Natural killer cell treated with Interleukin-12 subunit alpha and Interleukin-12 subunit beta and Interleukin-15 and Interleukin-18, amount 100 ng/mL, for 72 hours (primary cell): ENCODE measurements at regions not wholly inside any gene's neighbourhood (a gene's known extent, or its start where the extent isn't known, plus 50 kb on each side); places are given as distances from the start of the nearest gene placed in this dataset.

Experiments used
- ATAC-seq, 2 donors: fragments of 150-1000 bp; cut with Tn5 transposase in 1 of 2; sonication (Bioruptor Pico), chemical (Tn5 transposase) in 1 of 2; 2 replicates each; pipeline ENCODE4 v1.10.0; 2021
- DNase-seq: peaks from one replicate; pipeline ENCODE4 v3.0.0; 2022; ENCODE audit warnings: low spot score
- H3K27ac Mint-ChIP-seq, 2 donors: 1 replicate in 1 of 2; 2 replicates in 1 of 2; pipeline ENCODE4 v1.8.0; 2022; ENCODE audit warnings: mixed read lengths in 2 of 2, mild to moderate bottlenecking in 1 of 2, moderate library complexity in 1 of 2
- H3K27me3 Mint-ChIP-seq, 2 donors: 1 replicate in 1 of 2; 2 replicates in 1 of 2; pipeline ENCODE4 v1.8.0; 2022; ENCODE audit warnings: mixed read lengths in 2 of 2
- H3K36me3 Mint-ChIP-seq: one replicate; pipeline ENCODE4 v1.8.0; 2022; ENCODE audit warnings: mixed read lengths
- H3K4me1 Mint-ChIP-seq, 2 donors: 1 replicate in 1 of 2; 2 replicates in 1 of 2; pipeline ENCODE4 v1.8.0; 2022; ENCODE audit warnings: low read depth in 2 of 2, mixed read lengths in 2 of 2, mild to moderate bottlenecking in 1 of 2
- H3K4me3 Mint-ChIP-seq: one replicate; pipeline ENCODE4 v1.8.0; 2022; ENCODE audit warnings: mixed read lengths
- H3K9me3 Mint-ChIP-seq: 2 replicates; pipeline ENCODE4 v1.8.0; 2022; ENCODE audit warnings: mixed read lengths

DNA sequence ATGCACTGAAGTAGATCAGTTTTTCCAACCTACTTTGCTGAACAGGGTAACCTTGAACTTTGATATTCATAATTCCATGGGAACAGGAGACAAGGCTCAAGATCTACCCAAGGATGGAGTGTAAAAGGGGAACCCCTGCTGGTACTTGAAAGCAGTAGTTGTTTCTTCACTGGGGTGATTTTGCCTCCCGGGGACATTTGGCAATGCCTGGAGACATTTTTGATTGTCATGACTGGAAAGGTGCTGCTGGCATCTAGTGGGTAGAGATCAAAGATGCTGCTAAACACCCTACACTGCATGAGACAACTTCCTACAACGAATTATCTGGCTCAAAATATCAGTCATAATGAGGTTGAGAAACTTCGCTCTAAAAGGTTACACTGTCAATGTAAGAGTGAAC lies 214.8 kb upstream of the CTBP2 start:
- DNase-seq (no peak), ATAC-seq (no peak)
- Mint-ChIP-seq H3K4me3 (no peak overlapping the region), H3K4me1 (no peaks in the 10 kb centered on the region), H3K27ac (no peak overlapping the region), H3K36me3 (no peaks in the 10 kb centered on the region), H3K27me3 (peaks cover 42% of the 10 kb centered on the region in 2 donors), H3K9me3 (no peaks in the 10 kb centered on the region)

DNA sequence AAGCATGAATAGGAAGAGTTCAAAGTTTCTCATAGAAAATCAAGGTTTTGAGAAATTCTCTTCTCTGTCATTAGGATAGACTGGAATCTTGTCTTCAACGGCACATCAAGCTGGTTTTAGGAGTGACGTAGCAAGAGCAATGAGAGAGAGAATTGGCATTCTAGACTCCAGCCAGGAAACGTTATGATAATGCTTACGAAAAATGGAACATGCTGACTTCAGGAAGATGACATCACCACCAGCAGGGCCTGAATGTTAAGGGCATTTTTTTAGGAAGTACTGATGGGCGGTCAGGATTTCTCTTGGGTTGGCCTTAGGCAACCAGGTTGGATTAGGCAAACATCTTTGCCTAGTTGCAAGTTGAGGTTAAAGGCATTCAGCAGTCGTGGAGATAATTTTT lies 213.2 kb upstream of the CTBP2 start:
- Mint-ChIP-seq H3K4me3 (no peak overlapping the region), H3K36me3 (no peaks in the 10 kb centered on the region), H3K4me1 (no peaks in the 10 kb centered on the region), H3K27ac (no peak overlapping the region), H3K27me3 (peaks cover 38% of the 10 kb centered on the region in 2 donors), H3K9me3 (no peaks in the 10 kb centered on the region)
- ATAC-seq = no peak
- DNase-seq = no peak

GRCh38 chr10:125370578-125370977 lies 210.2 kb upstream of the CTBP2 start:
- Mint-ChIP-seq H3K27ac (no peak overlapping the region), H3K36me3 (no peaks in the 10 kb centered on the region), H3K27me3 (peaks cover 31 to 42% of the 10 kb centered on the region in 2 donors), H3K9me3 (no peaks in the 10 kb centered on the region), H3K4me3 (no peak overlapping the region), H3K4me1 (no peaks in the 10 kb centered on the region)
- DNase-seq (no peak), ATAC-seq (peak in 1 of 2 donors; percentile 36)

DNA sequence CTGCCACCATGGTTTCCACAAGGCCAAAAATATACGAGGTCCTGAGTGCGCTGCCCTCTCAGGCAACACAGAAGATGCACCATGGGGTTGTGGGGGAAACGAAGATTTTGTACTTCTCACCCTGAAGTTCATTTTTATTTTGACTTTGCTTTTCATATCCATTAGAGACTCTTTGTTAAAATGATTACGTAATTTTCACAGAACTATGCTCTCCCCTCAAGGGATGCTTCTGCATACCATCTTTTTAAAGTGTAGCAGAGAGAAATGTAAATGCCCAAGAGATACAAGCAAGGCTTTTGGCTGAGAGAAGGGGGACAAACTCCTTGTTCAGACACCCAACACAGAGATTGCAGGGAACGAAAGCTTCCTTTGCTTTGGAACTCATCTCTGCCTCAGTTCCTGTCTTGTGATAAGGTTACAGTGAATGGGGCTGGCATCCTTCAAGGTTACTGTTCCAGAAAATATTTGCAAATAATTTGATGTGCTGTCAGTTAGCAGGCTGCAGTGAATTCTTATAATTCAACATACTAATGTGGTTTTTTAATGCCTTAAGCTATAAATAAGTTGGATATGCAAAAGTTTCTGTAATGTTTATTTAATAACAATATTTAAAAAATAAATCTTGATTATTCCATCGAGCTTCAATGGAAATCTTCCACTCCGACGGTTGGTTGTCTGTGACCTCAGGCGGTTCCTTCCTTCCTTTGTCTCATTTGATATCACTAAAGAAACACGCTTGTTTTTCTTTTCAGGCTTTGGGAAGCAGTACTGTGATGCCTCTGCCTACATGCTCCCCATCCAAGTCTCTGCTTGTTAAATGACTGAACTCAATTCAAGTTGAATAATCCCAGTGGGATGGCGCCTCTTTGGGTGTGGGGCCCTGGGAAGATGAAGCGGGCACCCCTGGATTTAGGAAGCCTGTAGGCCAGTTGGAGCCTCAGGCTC lies 209.3 kb upstream of the CTBP2 start:
- no peak overlapping the region for H3K4me3 Mint-ChIP-seq
- no peaks in the 10 kb centered on the region for H3K4me1 Mint-ChIP-seq
- H3K36me3 Mint-ChIP-seq = peaks cover 6% of the 10 kb centered on the region
- ATAC-seq (no peak), DNase-seq (no peak)
- no peaks in the 10 kb centered on the region for H3K9me3 Mint-ChIP-seq
- peaks cover 34 to 43% of the 10 kb centered on the region in 2 donors for H3K27me3 Mint-ChIP-seq
- H3K27ac Mint-ChIP-seq = no peak overlapping the region

DNA sequence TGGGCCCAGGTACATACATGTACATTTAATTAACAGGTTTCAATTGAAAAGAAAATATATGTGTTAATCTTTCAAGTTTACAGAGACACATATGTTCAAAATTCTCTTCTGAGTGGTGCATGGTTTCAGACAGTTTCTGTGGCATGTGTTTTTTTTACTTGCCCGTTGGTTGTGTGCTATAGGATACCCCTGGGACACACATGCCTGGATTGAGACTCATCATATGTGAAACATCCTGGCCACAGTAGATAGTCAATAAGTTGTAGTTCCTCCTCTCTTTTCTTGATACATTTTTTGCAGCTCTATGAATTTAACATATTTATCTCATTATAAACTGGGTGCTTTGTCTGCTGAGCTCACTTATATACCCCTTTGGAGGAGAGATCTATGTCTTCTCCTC lies 207.8 kb upstream of the CTBP2 start:
- ATAC-seq (no peak), DNase-seq (no peak)
- H3K27me3 Mint-ChIP-seq = peaks cover 31 to 48% of the 10 kb centered on the region in 2 donors
- peaks cover 8% of the 10 kb centered on the region for H3K36me3 Mint-ChIP-seq
- no peak overlapping the region for H3K4me3 Mint-ChIP-seq
- no peaks in the 10 kb centered on the region for H3K4me1 Mint-ChIP-seq
- H3K27ac Mint-ChIP-seq = no peak overlapping the region
- no peaks in the 10 kb centered on the region for H3K9me3 Mint-ChIP-seq

GRCh38 chr10:125363791-125364190 lies 203.4 kb upstream of the CTBP2 start:
- no peak for ATAC-seq
- Mint-ChIP-seq H3K36me3 (peaks cover 8% of the 10 kb centered on the region), H3K27me3 (peaks cover 30 to 56% of the 10 kb centered on the region in 2 donors), H3K9me3 (no peaks in the 10 kb centered on the region), H3K4me3 (no peak overlapping the region), H3K27ac (no peak overlapping the region), H3K4me1 (no peaks in the 10 kb centered on the region)
- no peak for DNase-seq

GRCh38 chr10:125362950-125363349 lies 202.6 kb upstream of the CTBP2 start:
- ATAC-seq = no peak
- no peak for DNase-seq
- Mint-ChIP-seq H3K36me3 (peaks cover 8% of the 10 kb centered on the region), H3K4me3 (no peak overlapping the region), H3K9me3 (no peaks in the 10 kb centered on the region), H3K4me1 (no peaks in the 10 kb centered on the region), H3K27ac (no peak overlapping the region), H3K27me3 (peaks cover 31 to 60% of the 10 kb centered on the region in 2 donors)

GRCh38 chr10:125359401-125359800 lies 199.0 kb upstream of the CTBP2 start:
- Mint-ChIP-seq H3K27me3 (peaks cover 22 to 50% of the 10 kb centered on the region in 2 donors), H3K4me1 (no peaks in the 10 kb centered on the region), H3K36me3 (no peaks in the 10 kb centered on the region), H3K27ac (no peak overlapping the region), H3K9me3 (no peaks in the 10 kb centered on the region), H3K4me3 (no peak overlapping the region)
- ATAC-seq = no peak
- DNase-seq = no peak

- no peak overlapping the region for H3K4me3 Mint-ChIP-seq
- H3K27ac Mint-ChIP-seq = no peak overlapping the region
- no peak for DNase-seq
- H3K9me3 Mint-ChIP-seq = no peaks in the 10 kb centered on the region
- no peaks in the 10 kb centered on the region for H3K36me3 Mint-ChIP-seq
- no peak for ATAC-seq
- H3K4me1 Mint-ChIP-seq = no peaks in the 10 kb centered on the region
- peaks cover 27 to 61% of the 10 kb centered on the region in 2 donors for H3K27me3 Mint-ChIP-seq
Observed at GRCh38 chr10:125355657-125356056, 195.3 kb upstream of the CTBP2 start.

GRCh38 chr10:125350519-125350918 lies 190.2 kb upstream of the CTBP2 start:
- Mint-ChIP-seq H3K36me3 (no peaks in the 10 kb centered on the region), H3K4me3 (no peak overlapping the region), H3K4me1 (no peaks in the 10 kb centered on the region), H3K27me3 (peaks cover 25 to 61% of the 10 kb centered on the region in 2 donors), H3K27ac (no peak overlapping the region), H3K9me3 (no peaks in the 10 kb centered on the region)
- ATAC-seq (no peak), DNase-seq (no peak)

- ATAC-seq (no peak), DNase-seq (no peak)
- no peaks in the 10 kb centered on the region for H3K4me1 Mint-ChIP-seq
- peaks cover 26 to 56% of the 10 kb centered on the region in 2 donors for H3K27me3 Mint-ChIP-seq
- H3K9me3 Mint-ChIP-seq = no peaks in the 10 kb centered on the region
- H3K27ac Mint-ChIP-seq = no peak overlapping the region
- H3K36me3 Mint-ChIP-seq = no peaks in the 10 kb centered on the region
- H3K4me3 Mint-ChIP-seq = no peak overlapping the region
Observed at GRCh38 chr10:125348536-125348935, 188.2 kb upstream of the CTBP2 start.

DNA sequence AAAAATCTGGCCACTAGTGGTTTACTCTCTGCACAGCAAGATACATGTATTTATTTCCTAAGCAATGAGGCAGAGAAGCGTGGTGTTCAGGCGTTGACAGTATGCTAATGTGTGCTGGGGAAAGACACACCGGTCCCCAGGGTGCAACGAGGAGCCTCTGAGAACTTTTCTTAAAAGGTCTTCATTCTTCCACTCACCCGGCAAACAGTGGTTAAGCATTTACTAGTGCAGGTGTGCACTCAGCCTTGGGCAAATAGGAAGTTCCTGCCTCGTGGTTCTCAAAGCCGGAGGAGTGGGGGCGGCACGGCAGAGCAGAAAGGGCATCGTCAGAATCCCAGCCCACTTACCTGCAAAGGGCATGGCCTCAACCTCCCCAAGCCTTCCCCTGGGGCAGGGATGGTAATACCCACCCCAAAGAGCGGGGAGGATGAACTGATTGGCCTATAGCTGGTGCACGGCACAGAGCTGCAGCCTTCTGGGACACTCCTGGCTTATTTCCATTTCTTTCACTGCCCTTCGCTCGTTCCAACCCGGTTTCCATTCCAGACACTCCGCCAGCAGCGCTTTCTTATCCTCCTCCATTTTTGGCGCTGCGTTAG lies 184.3 kb upstream of the CTBP2 start:
- ATAC-seq = no peak
- Mint-ChIP-seq H3K27ac (no peak overlapping the region), H3K9me3 (no peaks in the 10 kb centered on the region)

GRCh38 chr10:125343983-125344382 lies 183.6 kb upstream of the CTBP2 start:
- Mint-ChIP-seq H3K4me1 (no peaks in the 10 kb centered on the region), H3K36me3 (no peaks in the 10 kb centered on the region), H3K27ac (no peak overlapping the region), H3K4me3 (no peak overlapping the region), H3K27me3 (peaks cover 28 to 34% of the 10 kb centered on the region in 2 donors), H3K9me3 (no peaks in the 10 kb centered on the region)
- no peak for ATAC-seq
- DNase-seq = no peak

More for the DNA sequence above, 184.3 kb upstream of the CTBP2 start:
- no peak for DNase-seq
- Mint-ChIP-seq H3K4me1 (no peaks in the 10 kb centered on the region), H3K36me3 (no peaks in the 10 kb centered on the region), H3K4me3 (no peak overlapping the region), H3K27me3 (peaks cover 22 to 27% of the 10 kb centered on the region in 2 donors)

DNA sequence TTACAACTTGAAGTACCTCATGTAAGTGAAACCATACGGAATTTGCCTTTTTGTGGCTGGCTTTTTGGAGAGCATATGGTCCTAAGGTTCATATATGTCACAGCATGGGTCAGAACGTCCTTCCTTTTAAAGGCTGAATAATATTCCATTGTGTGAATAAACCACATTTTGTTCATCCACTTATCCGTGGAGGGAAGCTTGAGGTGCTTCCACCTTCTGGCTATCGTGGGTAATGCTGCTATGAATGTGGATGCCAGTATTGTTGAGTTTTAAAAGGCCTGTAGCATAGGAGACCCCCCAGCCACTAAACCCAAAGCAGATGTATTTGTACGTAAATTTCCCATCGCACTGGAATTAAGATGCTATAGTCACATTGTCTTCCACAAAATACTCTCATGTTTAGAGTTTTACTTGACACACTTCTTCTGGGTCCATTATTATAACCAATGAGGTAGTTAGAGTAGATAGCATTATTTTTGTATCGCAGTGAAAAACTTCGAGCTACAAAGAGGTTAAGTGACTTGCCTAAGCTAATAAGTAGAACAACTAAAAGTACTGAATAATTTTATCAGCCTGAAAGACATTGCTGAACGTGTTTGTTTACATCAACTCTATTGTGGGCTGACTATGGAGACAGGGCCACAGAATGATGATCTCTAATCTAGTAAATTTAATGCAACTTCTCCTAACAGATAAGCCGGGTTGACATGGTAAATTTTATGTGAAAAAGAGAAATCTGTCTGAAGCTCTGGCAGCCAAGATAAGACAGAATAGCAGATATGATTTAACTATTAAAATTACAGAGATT lies 183.0 kb upstream of the CTBP2 start:
- no peak overlapping the region for H3K4me3 Mint-ChIP-seq
- ATAC-seq (no peak), DNase-seq (no peak)
- no peaks in the 10 kb centered on the region for H3K4me1 Mint-ChIP-seq
- H3K36me3 Mint-ChIP-seq = no peaks in the 10 kb centered on the region
- peaks cover 24 to 31% of the 10 kb centered on the region in 2 donors for H3K27me3 Mint-ChIP-seq
- no peak overlapping the region for H3K27ac Mint-ChIP-seq
- H3K9me3 Mint-ChIP-seq = no peaks in the 10 kb centered on the region
